Hippocampal formation (tissue), 2 donors: ENCODE measurements at regions not wholly inside any gene's neighbourhood (a gene's known extent, or its start where the extent isn't known, plus 50 kb on each side); places are given as distances from the start of the nearest gene placed in this dataset.

Source experiments
- DNase-seq, 2 donors: peaks; one replicate each; lab custom pipeline; 2025; lab: John Stamatoyannopoulos, UW

DNA sequence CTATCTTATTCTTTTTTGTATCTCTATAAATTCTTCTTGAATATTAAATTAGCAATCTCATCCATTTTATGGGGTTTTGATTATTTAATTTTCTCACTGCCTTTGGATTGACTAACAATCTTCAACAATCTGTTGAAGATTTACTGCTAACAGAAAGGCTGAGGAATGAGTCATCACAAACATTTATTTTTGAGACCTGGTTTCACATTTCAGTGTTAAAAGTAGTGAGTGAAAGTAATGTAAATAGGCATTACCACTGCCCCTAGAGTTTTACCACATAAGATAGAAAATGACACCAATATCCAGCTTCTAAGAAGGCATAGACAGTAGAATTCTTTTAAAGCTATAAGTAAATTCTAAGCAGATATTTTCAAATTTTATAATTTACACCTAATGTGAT lies 472.8 kb downstream of the OLFM4 start:
- DNase-seq: no peak

DNA sequence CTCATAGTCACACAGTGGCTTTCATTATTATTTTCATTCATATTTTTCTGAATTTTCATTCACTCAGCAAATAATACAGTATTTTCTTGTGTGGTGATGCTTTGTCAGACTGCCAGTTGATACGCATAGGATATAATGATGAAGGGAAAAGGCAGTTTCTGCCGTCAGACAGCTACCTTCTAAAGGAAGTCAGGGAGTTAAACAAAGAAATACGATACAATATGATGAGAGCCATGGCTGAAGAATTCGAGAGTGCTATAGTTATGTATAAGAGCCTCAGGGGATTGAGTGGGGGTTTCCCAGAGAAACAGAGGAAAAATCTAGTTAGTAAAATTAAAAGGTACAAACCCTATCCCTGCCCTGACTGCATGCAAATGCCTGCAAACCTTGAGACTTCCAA lies 479.1 kb downstream of the OLFM4 start:
- no peak for DNase-seq

DNA sequence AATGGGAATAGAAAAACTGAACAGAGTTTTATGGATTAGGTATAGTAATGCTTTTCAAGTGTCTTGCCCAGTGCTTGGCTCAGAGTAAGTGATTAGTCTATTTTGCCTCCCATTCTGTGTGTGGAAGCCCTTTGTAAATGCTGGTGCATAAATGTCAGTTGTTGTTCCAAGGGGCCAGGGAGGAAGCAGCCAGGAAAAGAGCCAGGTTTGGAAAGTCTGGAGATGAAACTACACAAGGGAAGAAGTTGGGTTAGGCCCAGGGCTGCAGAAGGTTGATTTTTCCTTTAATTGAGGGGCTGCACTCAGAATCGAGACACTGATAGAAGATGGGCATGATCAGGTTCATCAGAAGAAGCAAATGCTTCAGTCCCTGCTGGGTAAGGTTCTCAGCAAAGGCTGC lies 484.0 kb downstream of the OLFM4 start:
- no peak for DNase-seq

DNA sequence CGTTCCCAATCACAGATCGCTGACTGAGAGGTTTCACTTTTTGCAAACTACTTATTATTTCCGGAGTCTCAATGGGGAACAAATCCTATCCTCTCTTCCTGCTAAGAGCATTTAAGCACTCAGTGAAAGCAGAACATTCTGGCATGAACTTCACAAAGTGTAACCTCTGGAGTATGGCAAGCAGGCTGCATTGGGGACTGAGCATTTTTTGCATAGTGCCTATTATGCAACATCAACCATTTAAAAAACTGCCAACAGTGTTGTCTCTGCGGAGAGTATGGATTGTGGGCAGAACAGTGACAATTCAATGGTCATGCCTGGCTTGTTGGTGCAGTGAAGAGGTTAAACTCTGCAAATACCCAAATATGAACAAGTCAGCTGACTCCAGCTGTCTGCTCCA lies 484.6 kb downstream of the OLFM4 start:
- no peak for DNase-seq

DNA sequence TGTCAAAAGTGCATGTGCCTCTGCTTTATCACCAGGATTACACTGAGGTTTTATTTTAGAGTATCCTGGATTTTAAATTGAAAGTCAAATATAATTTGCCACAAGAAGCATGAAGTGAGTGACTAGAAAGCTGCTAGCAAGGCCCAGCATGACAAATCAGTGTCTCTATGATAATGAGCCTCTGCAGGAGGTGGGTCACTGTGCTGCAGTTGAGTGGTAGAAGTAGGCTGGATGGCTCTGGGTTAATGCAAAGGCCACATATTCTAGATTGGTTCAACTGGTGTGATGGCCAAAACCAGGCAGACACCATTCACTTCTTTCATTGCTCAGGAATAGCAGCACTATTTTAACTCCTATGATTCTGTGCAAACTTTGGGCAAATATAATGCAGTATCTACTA lies 491.5 kb downstream of the OLFM4 start:
- no peak for DNase-seq

GRCh38 chr13:53522034-53522433 lies 493.4 kb downstream of the OLFM4 start:
- no peak for DNase-seq

GRCh38 chr13:53537586-53537985 lies 509.0 kb downstream of the OLFM4 start:
- DNase-seq: no peak

DNA sequence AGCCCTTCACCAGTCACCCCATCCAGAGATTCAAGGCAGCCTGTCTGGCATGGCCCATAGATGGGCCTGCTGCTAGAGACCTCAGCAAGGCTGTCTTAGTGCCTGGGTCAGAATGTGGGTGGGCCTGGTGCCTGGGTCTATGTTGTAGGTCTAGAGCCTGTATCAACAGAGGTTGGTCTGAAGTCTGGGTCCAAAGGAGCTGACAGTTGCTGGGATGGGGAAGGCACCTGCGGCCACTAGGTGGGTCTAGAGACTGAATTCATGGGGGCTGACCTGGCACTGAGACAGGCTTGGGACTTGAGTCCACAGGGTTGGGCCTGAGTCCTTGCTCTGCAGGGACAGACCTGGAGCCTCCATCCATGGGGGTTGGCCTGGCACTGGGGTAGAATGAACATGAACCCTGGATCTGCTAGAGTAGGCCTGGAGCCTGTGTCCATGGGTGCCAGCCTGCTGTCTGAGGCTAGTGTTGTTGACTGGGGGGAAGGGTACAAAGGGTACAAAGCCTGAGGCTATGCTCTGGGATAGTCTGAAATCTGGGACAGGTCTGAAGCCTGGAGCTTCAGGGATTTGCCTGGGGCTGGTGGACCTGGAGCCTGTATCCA lies 516.8 kb downstream of the OLFM4 start:
- no peak for DNase-seq

- DNase-seq: no peak
Observed at GRCh38 chr13:53560556-53560955, 531.9 kb downstream of the OLFM4 start.

GRCh38 chr13:53562419-53562818 lies 533.8 kb downstream of the OLFM4 start:
- no peak for DNase-seq

- no peak for DNase-seq
Observed at GRCh38 chr13:53568491-53568890, 539.9 kb downstream of the OLFM4 start.

- DNase-seq: peak in 1 of 2 donors; percentile 29
Observed at GRCh38 chr13:53569453-53569852, 540.8 kb downstream of the OLFM4 start.

GRCh38 chr13:53601113-53601512 lies 572.5 kb downstream of the OLFM4 start:
- no peak for DNase-seq

- no peak for DNase-seq
Observed at GRCh38 chr13:53605326-53605725, 576.7 kb downstream of the OLFM4 start.

- DNase-seq: no peak
Observed at GRCh38 chr13:53612200-53612599, 583.6 kb downstream of the OLFM4 start.

DNA sequence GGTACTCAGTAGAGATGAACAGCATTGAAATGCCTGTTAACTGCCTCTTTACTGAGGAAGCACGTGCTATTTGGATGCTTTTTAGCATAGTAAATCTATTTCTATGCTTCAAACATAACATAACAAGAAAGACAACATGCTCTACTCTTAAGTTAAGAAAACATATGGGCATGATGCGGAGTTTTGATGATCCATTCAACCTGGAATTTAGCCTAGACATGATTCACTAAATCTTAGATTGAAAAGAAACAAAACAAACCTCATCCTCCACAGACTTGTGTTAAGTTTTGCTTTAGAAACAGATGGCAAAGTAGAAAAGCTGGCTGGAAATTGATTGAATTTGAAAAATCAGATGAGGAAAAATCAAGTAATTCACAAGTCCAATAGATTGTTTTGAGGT lies 593.8 kb downstream of the OLFM4 start:
- DNase-seq: peak in 1 of 2 donors; percentile 37

GRCh38 chr13:53623146-53623545 lies 594.5 kb downstream of the OLFM4 start:
- DNase-seq: no peak

- no peak for DNase-seq
Observed at GRCh38 chr13:53631511-53631910, 602.9 kb downstream of the OLFM4 start.

GRCh38 chr13:53638040-53638439 lies 609.4 kb downstream of the OLFM4 start:
- DNase-seq: no peak

- no peak for DNase-seq
Observed at GRCh38 chr13:53642306-53642705, 613.7 kb downstream of the OLFM4 start.

- DNase-seq: no peak
Observed at GRCh38 chr13:53648673-53649072, 620.1 kb downstream of the OLFM4 start.

- no peak for DNase-seq
Observed at GRCh38 chr13:53672005-53672404, 643.4 kb downstream of the OLFM4 start.

DNA sequence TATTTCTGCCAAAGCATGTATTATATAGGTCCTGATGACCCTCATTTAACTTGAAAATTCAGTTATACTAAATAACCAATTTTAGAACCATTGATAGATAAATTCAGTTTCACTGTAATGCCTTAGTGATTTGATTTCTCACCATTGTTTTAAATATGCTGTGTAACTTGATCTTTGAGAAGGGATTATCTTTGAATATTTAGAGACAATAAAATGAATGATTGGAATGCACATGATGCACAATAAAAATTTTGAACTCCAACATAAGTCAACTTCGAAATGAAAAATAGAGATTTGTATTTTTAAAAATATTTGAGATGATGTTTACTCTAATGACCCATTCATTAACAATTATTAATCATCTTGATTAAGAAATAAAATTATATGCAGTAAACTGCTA lies 654.5 kb downstream of the OLFM4 start:
- no peak for DNase-seq

DNA sequence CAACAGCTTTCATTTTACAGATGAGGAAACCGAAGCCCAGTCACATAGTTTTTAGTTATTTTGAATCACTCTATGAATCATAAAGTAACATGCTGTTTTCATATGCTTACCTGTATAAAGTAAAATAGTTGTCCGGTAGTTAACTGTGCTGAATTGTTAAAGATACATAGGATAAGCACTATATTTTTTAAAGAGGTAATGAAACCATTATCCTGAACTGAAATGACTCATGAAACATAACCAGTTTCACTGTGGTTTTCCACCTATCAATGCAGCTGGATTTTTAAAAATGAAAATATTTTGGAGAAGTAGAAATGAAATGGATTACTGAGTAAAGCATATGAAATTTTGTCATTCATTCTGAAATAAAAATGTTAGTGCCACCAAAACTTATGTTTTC lies 655.0 kb downstream of the OLFM4 start:
- DNase-seq: no peak

DNA sequence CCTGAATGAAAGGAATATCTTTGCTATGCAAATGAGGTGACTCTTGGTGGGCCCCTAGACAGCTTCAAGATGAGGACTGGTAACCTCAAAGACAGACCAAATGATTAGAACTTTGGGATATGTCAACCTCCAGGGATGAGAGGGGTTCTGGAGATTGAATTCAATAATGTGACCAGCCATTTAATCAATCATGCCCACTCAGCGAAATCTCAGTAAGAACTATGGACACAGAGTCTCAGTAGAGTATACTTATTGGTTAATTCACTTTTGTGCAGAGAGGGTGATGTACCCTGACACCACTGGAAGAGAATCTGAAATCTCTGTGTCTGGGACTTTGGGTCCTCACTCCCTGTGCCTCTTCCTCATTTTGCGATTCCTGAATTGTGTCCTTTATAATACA lies 662.8 kb downstream of the OLFM4 start:
- DNase-seq: no peak
